GM20000 (cell line): ENCODE measurements at regions not wholly inside any gene's neighbourhood (a gene's known extent, or its start where the extent isn't known, plus 50 kb on each side); places are given as distances from the start of the nearest gene placed in this dataset.

Source experiments
- DNase-seq: peaks from one replicate; pipeline ENCODE4 v3.0.0; 2012; ENCODE audit warnings: low spot score
- TF ChIP-seq, protein P1 (sequence below): IDR thresholded peaks from 2 replicates; pipeline ENCODE4 v1.5.1; 2012; ENCODE audit warnings: mild to moderate bottlenecking, control low read depth; ENCODE audit errors: extremely low read depth, missing control alignments

DNA sequence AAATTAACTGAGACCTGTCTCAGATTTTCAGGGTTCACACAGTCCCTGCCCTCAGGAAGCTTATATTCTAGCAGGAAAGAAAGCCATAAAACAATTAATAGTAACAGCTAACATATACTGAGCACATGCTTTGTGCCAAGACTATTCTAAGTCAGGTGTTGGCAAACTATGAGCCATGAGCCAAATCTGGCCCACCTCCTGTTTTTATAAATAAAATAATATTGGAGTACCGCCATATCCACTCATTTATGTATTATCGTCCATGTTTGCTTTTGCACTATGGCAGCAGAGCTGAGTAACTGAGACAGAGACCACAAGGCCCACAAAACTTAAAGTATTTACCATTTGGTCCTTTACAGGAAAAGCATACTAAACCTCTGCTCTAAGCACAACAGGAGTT, 83.3 kb upstream of the TRIO start:
- TF ChIP-seq, protein P1, sequence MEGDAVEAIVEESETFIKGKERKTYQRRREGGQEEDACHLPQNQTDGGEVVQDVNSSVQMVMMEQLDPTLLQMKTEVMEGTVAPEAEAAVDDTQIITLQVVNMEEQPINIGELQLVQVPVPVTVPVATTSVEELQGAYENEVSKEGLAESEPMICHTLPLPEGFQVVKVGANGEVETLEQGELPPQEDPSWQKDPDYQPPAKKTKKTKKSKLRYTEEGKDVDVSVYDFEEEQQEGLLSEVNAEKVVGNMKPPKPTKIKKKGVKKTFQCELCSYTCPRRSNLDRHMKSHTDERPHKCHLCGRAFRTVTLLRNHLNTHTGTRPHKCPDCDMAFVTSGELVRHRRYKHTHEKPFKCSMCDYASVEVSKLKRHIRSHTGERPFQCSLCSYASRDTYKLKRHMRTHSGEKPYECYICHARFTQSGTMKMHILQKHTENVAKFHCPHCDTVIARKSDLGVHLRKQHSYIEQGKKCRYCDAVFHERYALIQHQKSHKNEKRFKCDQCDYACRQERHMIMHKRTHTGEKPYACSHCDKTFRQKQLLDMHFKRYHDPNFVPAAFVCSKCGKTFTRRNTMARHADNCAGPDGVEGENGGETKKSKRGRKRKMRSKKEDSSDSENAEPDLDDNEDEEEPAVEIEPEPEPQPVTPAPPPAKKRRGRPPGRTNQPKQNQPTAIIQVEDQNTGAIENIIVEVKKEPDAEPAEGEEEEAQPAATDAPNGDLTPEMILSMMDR = no peak
- no peak for DNase-seq

DNA sequence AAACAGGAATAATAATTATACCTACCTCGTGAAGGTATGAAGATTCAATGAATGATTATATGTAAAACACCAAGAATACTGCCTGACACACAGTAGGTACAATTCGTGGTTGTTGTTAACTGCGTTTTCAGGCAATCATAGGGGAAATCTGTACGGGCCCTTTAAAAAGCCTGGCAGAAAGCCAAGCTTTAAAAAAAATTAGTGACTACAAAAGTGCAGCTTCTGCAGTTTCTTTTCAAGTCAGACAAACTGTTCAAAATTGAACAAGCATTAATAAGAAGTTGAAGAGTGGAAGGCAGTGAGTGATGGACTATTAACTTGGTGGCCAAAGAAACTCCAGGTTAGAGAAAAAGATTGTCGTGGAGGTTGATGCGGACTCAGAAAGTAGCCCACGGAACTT, 85.9 kb upstream of the TRIO start:
- TF ChIP-seq, protein P1 = no peak
- no peak for DNase-seq

DNA sequence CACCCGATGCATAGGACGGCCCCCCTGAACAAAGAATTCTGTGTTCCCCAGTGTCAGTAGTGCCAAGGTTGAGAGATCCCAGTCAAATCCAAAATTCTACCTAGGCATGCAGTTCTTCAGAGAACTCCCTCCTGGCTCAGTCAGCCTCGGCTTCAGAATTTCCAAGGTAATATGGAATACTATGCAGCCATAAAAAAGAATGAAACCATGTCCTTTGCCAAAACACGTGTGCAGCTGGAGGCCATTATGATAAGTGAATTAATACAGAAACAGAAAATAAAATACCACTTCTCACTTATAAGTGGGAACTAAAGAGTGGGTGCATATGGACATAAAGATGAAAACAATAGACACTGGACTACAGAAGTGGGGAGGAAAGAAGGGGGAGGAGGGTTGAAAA, 87.1 kb upstream of the TRIO start:
- TF ChIP-seq, protein P1 = no peak
- DNase-seq = no peak

DNA sequence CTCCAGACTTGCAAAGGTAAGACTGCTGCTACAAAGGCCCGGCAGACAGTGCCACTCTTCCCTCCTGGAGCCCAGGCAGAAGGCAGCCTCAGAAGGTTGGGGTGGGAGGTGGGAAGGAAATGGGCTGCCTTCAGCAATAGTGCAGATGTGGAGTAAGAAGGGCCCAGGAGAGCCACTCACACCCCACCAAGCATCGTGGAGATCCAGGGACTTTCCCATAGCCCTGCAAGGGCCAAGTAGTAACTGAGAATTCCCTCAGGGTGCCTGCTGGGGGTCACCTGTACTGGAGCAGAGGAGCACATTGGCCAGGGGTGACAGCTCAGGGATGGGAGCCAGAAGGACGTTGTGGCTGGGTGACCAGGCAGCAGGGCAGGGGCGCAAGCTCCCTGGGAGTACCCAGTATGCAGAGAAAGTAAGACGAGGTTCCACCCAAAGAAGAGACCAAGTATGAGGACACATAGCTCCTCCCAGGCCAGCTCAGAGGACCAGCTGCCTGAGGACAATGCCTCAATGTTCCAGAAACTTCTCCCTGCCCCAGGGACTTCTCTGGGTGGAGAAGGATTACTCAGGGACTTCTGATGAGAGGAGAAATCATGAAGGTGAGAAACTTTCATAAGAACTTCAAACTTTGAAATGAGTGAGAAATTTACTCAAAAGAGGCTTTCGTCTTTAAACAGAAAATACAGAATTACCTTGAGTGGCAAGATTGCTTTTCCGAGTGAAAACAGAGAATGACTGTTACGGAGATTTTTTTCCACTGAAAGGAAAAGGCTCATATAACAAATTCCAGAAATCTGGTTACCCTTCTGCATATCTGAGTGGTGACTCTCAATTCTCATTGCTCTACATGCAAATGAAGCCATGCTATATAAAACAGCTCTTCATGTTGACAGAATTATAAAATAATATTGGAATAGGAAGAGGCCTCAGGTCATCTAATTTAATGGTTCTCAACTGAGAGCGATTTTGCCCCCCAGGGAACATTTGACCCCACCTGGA, 87.9 kb upstream of the TRIO start:
- TF ChIP-seq, protein P1 = no peak
- no peak for DNase-seq

DNA sequence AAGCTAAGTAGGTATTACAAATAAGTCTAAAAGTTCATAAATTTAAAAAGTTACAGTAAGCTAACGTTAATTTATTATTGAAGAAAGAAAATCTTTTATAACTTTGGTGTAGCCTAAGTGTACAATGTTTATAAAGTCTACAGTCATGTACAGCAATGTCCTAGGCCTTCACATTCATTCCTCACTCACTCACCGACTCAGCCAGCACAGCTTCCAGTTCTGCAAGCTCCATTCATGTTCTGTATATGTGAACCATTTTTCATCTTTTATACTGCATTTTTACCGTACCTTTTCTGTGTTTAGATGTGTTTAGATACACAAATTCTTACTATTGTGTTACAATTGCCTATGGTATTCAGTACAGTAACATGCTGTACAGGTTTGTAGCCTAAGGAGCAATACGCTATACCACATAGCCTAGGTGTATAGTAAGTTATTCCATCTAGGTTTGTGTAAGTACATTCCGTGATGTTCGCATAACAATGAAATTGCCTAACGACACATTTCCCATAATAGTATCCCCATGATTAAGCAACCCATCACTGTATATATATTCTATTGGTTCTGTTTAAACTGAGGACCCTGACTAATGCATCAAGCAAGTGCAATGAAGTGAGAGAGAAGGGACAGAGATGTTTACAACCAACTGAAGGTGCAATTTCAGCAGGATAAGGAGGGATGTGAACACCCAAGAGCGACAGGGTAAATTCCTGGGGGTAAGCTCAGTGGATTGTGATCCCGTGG, 88.9 kb upstream of the TRIO start:
- DNase-seq = no peak
- TF ChIP-seq, protein P1 = no peak

DNA sequence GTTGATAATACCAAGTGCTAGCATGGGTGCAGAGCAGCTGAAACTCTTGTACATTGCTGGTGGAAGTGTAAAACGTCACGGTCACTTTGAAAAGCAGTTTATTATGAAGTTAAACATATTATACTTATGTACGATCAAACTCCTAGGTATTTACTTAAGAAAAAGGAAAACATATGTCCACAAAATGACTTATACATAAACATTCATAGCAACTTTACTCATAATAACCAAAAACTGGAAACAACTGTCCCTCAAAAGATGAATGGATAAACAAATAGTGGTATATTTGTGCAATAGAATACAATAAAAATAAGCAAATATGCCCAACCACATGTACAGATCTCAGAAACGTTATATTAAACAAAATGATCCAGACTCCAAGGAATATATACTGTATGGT, 92.3 kb upstream of the TRIO start:
- DNase-seq = no peak
- TF ChIP-seq, protein P1 = no peak

DNA sequence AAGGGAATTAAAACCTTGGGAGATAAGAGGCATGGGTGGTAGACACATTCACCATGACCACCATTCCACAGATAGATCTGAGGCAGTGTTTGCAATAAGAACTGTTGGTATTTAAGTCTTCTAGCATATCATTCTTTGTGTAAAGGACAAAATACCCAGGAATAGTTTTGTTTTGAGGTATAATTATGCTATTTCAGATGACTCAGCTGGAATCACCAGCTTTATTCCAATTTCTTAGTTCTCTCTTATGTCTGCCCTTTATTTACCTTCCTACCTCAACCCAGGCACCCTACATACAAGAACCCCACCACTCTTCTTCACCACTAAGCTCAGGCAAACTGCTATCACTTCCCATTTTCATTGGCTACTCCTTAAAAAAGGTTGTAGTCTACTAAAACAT, 94.7 kb upstream of the TRIO start:
- no peak for DNase-seq

More for the DNA sequence above, 94.7 kb upstream of the TRIO start:
- TF ChIP-seq, protein P1 = no peak
